Ammon's horn (tissue), 1 donor: ENCODE measurements at regions not wholly inside any gene's neighbourhood (a gene's known extent, or its start where the extent isn't known, plus 50 kb on each side); places are given as distances from the start of the nearest gene placed in this dataset.
"Not testable (repeated sequence)": the region's sequence is repeated elsewhere in the genome, so short reads cannot be mapped to it uniquely, and the experiment has no call there.

Source experiments
- DNase-seq: peaks from one replicate; pipeline ENCODE4 v3.0.0-alpha.2; 2016; ENCODE audit warnings: low spot score

GRCh38 chr11:22441831-22442230, 103.7 kb downstream of the SLC17A6 start:
- no peak for DNase-seq

- DNase-seq: not testable (repeated sequence)
Observed at GRCh38 chr11:22435582-22435981, 97.4 kb downstream of the SLC17A6 start.

- DNase-seq: no peak
Observed at GRCh38 chr11:22433517-22433916, 95.3 kb downstream of the SLC17A6 start.

- DNase-seq: no peak
Observed at GRCh38 chr11:22433094-22433455, 94.9 kb downstream of the SLC17A6 start.

GRCh38 chr11:22432291-22433093, 94.3 kb downstream of the SLC17A6 start:
- peak; percentile 68 for DNase-seq

GRCh38 chr11:22431106-22431505, 92.9 kb downstream of the SLC17A6 start:
- no peak for DNase-seq

- DNase-seq: no peak
Observed at GRCh38 chr11:22430639-22431038, 92.5 kb downstream of the SLC17A6 start.

- DNase-seq: no peak
Observed at GRCh38 chr11:22430141-22430541, 92.0 kb downstream of the SLC17A6 start.
